ELR (cell line): ENCODE measurements at regions not wholly inside any gene's neighbourhood (a gene's known extent, or its start where the extent isn't known, plus 50 kb on each side); places are given as distances from the start of the nearest gene placed in this dataset.
"Not testable (repeated sequence)": the region's sequence is repeated elsewhere in the genome, so short reads cannot be mapped to it uniquely, and the experiment has no call there.

ENCODE experiments used
- DNase-seq: peaks from one replicate; pipeline ENCODE4 v3.0.0-alpha.2; 2015; ENCODE audit warnings: low read depth

- no peak for DNase-seq
Observed at GRCh38 chr15:45810201-45810600, 175.4 kb downstream of the SQOR start.

DNA sequence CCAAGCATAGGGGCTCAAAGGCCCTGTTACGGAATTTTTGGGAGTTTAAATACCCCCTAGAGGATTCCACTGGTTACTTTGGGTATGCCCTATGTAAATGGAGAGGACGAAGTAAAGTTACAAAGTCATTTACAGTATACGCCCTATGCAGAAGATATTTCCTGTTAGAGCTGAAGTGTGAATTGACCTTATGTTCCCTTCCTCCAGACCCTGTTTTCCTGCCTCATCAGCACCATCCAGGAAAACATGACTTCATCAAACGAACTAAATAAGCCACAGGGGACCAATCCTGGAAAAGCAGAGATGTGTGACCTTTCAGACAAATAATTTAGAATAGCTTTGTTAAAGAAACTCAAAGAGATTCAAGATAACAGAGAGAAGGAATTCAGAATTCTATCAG lies 177.4 kb downstream of the SQOR start:
- no peak for DNase-seq

GRCh38 chr15:45817578-45817977 lies 182.7 kb downstream of the SQOR start:
- not testable (repeated sequence) for DNase-seq

- no peak for DNase-seq
Observed at GRCh38 chr15:45821390-45821789, 186.6 kb downstream of the SQOR start.

GRCh38 chr15:45822968-45823367 lies 188.1 kb downstream of the SQOR start:
- DNase-seq, result not testable (repeated sequence)

DNA sequence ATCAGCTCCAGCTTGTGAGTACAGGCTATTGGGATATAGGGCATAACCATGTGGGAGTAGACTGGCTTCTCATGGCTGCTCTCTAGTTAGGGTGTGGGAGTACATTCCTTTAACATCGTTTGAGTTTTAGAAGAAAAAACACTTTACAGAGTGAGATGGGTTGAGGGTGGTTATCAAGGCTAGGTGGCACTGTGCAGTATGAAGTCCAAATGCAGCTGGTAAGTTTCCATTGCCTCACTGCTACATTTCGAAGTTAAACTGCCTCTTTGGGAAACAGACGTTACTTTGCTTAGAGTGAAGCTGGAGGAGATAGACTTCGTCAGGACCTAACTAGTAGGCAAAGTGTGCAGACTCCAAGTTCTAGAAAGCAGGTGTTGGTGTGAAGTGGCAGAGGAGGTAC lies 192.4 kb downstream of the SQOR start:
- no peak for DNase-seq

- DNase-seq, result no peak
Observed at GRCh38 chr15:45827766-45828165, 192.9 kb downstream of the SQOR start.

GRCh38 chr15:45829336-45830153 lies 194.7 kb downstream of the SQOR start:
- DNase-seq, result no peak

DNA sequence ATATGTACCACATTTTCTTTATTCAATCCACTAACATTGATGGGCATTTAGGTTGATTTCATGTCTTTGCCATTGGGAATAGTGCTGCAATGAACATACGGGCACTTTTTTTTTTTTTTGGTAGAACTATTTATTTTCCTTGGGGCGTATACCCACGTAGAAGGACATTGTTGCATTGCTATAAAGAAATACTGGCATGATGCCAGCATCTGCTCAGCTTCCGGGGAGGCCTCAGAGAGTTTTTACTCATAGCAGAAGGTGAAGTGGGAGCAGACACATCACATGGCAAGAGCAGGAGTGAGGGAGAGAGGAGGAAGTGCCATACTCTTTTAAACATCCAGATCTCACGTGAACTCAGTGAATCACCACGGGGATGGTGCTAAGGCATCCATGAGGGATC lies 197.0 kb downstream of the SQOR start:
- DNase-seq, result no peak

- no peak for DNase-seq
Observed at GRCh38 chr15:45834622-45835021, 199.8 kb downstream of the SQOR start.

- DNase-seq, result no peak
Observed at GRCh38 chr15:45842151-45842550, 207.3 kb downstream of the SQOR start.

DNA sequence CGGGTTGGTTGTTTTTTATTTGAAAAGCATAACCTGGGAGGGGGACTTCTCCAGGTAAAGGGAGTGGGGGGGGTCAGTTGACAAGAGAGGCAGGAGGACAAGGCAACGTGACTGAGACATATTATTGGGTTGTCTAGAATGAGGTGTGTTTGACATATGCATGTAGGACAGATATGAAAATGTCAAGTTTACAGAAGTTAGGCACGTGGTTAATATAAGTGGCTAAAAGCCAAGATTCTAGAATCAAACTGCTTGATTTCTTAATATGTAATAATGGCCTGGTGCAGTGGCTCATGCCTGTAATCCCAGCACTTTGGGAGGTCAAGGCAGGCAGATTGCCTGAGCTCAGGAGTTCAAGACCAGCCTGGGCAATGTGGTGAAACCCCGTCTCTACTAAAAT lies 212.8 kb downstream of the SQOR start:
- DNase-seq, result no peak

DNA sequence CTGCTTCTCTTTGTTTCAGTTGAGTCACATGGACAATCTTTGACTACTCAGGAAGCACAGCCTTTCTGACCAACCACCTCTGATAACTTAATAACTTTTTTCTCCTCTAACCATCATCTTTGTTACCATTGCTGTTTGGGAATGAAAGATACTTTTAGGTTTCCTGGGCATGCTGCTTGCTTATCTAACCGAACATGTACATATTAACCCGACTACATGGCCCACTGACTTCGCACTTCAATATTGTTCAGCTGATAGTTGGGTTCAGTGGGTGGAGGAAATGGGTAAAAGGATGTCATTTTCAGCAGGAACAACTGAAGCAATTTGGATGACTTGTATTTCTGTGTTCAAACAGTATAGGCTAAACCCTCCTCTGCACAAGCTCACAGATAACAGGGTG lies 214.3 kb downstream of the SQOR start:
- DNase-seq, result no peak

- no peak for DNase-seq
Observed at GRCh38 chr15:45854455-45855202, 219.8 kb downstream of the SQOR start.

DNA sequence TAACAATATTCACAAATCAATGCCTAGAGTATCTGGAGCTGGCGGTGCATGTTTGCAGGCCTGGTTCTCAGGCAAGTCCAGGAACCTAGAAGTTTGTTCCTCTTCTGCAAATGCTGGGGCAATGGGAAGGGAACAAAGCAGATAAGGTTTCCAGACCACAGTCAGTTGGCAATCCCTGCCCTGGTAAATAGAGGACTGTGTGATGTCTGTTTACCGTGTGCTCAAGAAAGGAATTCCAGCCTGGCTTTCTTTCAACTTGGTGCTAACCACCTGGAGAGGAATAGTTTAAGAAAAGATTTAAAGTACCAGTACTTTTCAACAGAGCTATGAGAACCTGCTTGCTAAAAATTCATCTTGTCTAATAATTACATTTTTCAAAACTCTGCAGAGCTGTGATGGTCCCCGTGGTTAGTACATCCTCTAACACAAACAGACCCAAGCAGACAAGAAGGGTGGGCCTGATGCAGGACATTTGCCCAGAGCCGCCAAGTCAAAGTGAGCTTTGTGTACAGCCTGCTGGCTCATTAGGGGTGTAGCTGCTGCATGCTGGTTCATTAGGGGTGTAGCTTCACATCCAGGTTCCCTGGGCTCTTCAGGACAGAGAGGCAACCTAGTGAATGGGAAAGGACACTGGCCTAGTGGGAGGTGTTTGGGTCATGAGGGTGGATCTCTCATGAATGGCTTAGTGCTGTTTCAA lies 220.5 kb downstream of the SQOR start:
- DNase-seq, result no peak

GRCh38 chr15:45855907-45856579 lies 221.2 kb downstream of the SQOR start:
- DNase-seq, result peak; percentile 1

DNA sequence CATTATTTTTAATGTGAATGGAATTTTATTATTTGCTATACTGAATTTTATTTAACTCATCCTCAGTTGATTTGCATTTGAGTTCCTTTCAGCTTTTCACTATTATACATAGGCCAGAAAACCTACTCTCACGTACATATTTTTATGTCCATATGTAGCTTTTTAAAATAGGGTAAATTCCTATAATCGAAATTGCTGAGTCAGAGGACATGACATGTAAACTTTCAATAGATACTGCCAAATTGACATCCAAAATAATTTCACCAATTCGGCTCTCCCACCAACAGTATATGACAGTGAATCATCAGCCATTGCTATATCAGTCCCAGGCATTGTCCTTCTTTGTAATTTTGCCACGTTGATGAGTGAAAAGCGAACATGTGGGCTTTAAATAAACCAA lies 222.5 kb downstream of the SQOR start:
- DNase-seq, result no peak

- no peak for DNase-seq
Observed at GRCh38 chr15:45858491-45858890, 223.7 kb downstream of the SQOR start.

GRCh38 chr15:45862034-45862433 lies 227.2 kb downstream of the SQOR start:
- no peak for DNase-seq

GRCh38 chr15:45863881-45864580 lies 229.2 kb downstream of the SQOR start:
- no peak for DNase-seq

- DNase-seq, result no peak
Observed at GRCh38 chr15:45866616-45867015, 231.8 kb downstream of the SQOR start.

DNA sequence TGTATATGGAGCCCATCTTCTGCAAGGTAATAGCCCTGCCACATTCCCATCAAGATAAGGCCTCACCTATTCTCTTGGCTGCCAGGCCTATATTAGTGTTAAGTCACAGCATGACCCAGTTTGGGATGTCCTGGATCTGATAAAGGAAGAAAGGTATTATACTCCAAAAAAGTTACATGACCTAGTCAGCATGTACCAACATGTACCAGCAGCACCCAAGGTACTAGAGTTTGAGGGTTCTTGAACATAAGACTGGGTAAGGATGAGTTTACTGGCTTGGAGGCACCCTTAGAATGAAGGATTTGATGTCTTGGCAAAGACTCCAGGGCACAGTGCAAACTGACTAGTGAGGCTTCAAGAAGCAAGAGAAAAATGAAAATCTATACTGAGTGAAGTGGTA lies 232.5 kb downstream of the SQOR start:
- DNase-seq, result no peak
